ENCODE measurements at regions not wholly inside any gene's neighbourhood (a gene's known extent, or its start where the extent isn't known, plus 50 kb on each side); places are given as distances from the start of the nearest gene placed in this dataset.

GRCh38 chrX:99717716-99718115, 692.4 kb downstream of the PCDH19 start:
- DNase-seq (ENCODE audit: low spot score), result no peak

- peak; percentile 4 for DNase-seq (ENCODE audit: low spot score)
Observed at GRCh38 chrX:99705701-99706100, 704.4 kb downstream of the PCDH19 start.

- no peak for DNase-seq (ENCODE audit: low spot score)
Observed at GRCh38 chrX:99703473-99703872, 706.6 kb downstream of the PCDH19 start.

GRCh38 chrX:99698451-99698850, 711.6 kb downstream of the PCDH19 start:
- DNase-seq (ENCODE audit: low spot score), result no peak

- no peak for DNase-seq (ENCODE audit: low spot score)
Observed at GRCh38 chrX:99663136-99663535, 746.9 kb downstream of the PCDH19 start.

- no peak for DNase-seq (ENCODE audit: low spot score)
Observed at GRCh38 chrX:99654188-99654587, 755.9 kb downstream of the PCDH19 start.

- no peak for DNase-seq (ENCODE audit: low spot score)
Observed at GRCh38 chrX:99653352-99653751, 756.7 kb downstream of the PCDH19 start.

- DNase-seq (ENCODE audit: low spot score), result no peak
Observed at GRCh38 chrX:99613041-99613440, 797.0 kb downstream of the PCDH19 start.

GRCh38 chrX:99603091-99603814, 806.8 kb downstream of the PCDH19 start:
- no peak for DNase-seq (ENCODE audit: low spot score)

GRCh38 chrX:99602107-99602506, 808.0 kb downstream of the PCDH19 start:
- DNase-seq (ENCODE audit: low spot score), result no peak

- no peak for DNase-seq (ENCODE audit: low spot score)
Observed at GRCh38 chrX:99588936-99589335, 821.1 kb downstream of the PCDH19 start.

GRCh38 chrX:99572711-99573110, 837.4 kb downstream of the PCDH19 start:
- DNase-seq (ENCODE audit: low spot score), result no peak

- DNase-seq (ENCODE audit: low spot score), result no peak
Observed at GRCh38 chrX:99549381-99549780, 860.7 kb downstream of the PCDH19 start.

- no peak for DNase-seq (ENCODE audit: low spot score)
Observed at GRCh38 chrX:99522450-99522849, 887.6 kb downstream of the PCDH19 start.

- DNase-seq (ENCODE audit: low spot score), result no peak
Observed at GRCh38 chrX:99507768-99508167, 902.3 kb downstream of the PCDH19 start.

GRCh38 chrX:99495453-99495852, 914.6 kb downstream of the PCDH19 start:
- DNase-seq (ENCODE audit: low spot score), result no peak

- no peak for DNase-seq (ENCODE audit: low spot score)
Observed at GRCh38 chrX:99494668-99495067, 915.4 kb downstream of the PCDH19 start.

GRCh38 chrX:99480728-99481127, 929.3 kb downstream of the PCDH19 start:
- no peak for DNase-seq (ENCODE audit: low spot score)

- no peak for DNase-seq (ENCODE audit: low spot score)
Observed at GRCh38 chrX:99469439-99469838, 940.6 kb downstream of the PCDH19 start.

GRCh38 chrX:99468993-99469392, 941.1 kb downstream of the PCDH19 start:
- no peak for DNase-seq (ENCODE audit: low spot score)

- DNase-seq (ENCODE audit: low spot score), result no peak
Observed at GRCh38 chrX:99461223-99461622, 948.9 kb downstream of the PCDH19 start.

- no peak for DNase-seq (ENCODE audit: low spot score)
Observed at GRCh38 chrX:99445336-99445735, 964.7 kb downstream of the PCDH19 start.

- no peak for DNase-seq (ENCODE audit: low spot score)
Observed at GRCh38 chrX:99421796-99422195, 988.3 kb downstream of the PCDH19 start.

- DNase-seq (ENCODE audit: low spot score), result no peak
Observed at GRCh38 chrX:99415470-99415869, 994.6 kb downstream of the PCDH19 start.

Data from H4 (cell line).